Mesendoderm (in vitro differentiated cells): ENCODE measurements at regions not wholly inside any gene's neighbourhood (a gene's known extent, or its start where the extent isn't known, plus 50 kb on each side); places are given as distances from the start of the nearest gene placed in this dataset.
"Not testable (repeated sequence)": the region's sequence is repeated elsewhere in the genome, so short reads cannot be mapped to it uniquely, and the experiment has no call there.

Source experiments
- DNase-seq: peaks from one replicate; pipeline ENCODE4 v3.0.0; 2013
- H2AK5ac ChIP-seq: 2 replicates; pipeline ENCODE4 v1.6.1; 2013; ENCODE audit warnings: low read length, inconsistent platforms
- H2BK120ac ChIP-seq: 2 replicates; pipeline ENCODE4 v1.6.1; 2013; ENCODE audit warnings: low read depth, mild to moderate bottlenecking, low read length, moderate library complexity, mixed read lengths
- H2BK15ac ChIP-seq: replicated peaks from 2 replicates; pipeline ENCODE4 v1.6.1; 2013; ENCODE audit warnings: low read depth, mild to moderate bottlenecking, moderate library complexity
- H2BK5ac ChIP-seq: 2 replicates; pipeline ENCODE4 v1.6.1; 2013; ENCODE audit warnings: low read length, inconsistent platforms
- H3K18ac ChIP-seq: 2 replicates; pipeline ENCODE4 v1.6.1; 2013; ENCODE audit warnings: mild to moderate bottlenecking, low read length, mixed read lengths
- H3K23ac ChIP-seq: one replicate; pipeline ENCODE4 v1.6.1; 2013; ENCODE audit warnings: low read length
- H3K27ac ChIP-seq: 2 replicates; pipeline ENCODE4 v1.5.1; 2013; ENCODE audit warnings: low read depth, mild to moderate bottlenecking, inconsistent platforms, low read length, moderate library complexity
- H3K27me3 ChIP-seq: 2 replicates; pipeline ENCODE4 v1.6.1; 2013; ENCODE audit warnings: low read length, control low read depth, mild to moderate bottlenecking, inconsistent platforms; ENCODE audit not compliant: insufficient read depth, poor library complexity
- H3K36me3 ChIP-seq: 2 replicates; pipeline ENCODE4 v1.6.1; 2013; ENCODE audit warnings: low read length, inconsistent platforms; ENCODE audit not compliant: control insufficient read depth, insufficient read depth
- H3K4ac ChIP-seq: one replicate; pipeline ENCODE4 v1.6.1; 2013; ENCODE audit warnings: low read depth, mild to moderate bottlenecking, low read length, moderate library complexity
- H3K4me1 ChIP-seq: 2 replicates; pipeline ENCODE4 v1.6.1; 2013; ENCODE audit warnings: low read depth, low read length, inconsistent platforms; ENCODE audit not compliant: control insufficient read depth
- H3K4me2 ChIP-seq: 2 replicates; pipeline ENCODE4 v1.6.1; 2013; ENCODE audit warnings: low read length
- H3K4me3 ChIP-seq: 2 replicates; pipeline ENCODE4 v1.5.1; 2013; ENCODE audit warnings: mild to moderate bottlenecking, low read length
- H3K56ac ChIP-seq: one replicate; pipeline ENCODE4 v1.6.1; 2013; ENCODE audit warnings: low read length
- H3K79me1 ChIP-seq: 2 replicates; pipeline ENCODE4 v1.6.1; 2013; ENCODE audit warnings: low read length, inconsistent platforms
- H3K79me2 ChIP-seq: 2 replicates; pipeline ENCODE4 v1.6.1; 2013; ENCODE audit warnings: mild to moderate bottlenecking, low read length; ENCODE audit not compliant: control insufficient read depth, insufficient read depth
- H3K9ac ChIP-seq: 2 replicates; pipeline ENCODE4 v1.6.1; 2013; ENCODE audit warnings: low read length, inconsistent platforms
- H4K5ac ChIP-seq: one replicate; pipeline ENCODE4 v1.6.1; 2013; ENCODE audit warnings: low read length
- H4K8ac ChIP-seq: one replicate; pipeline ENCODE4 v1.6.1; 2013; ENCODE audit warnings: low read depth, mild to moderate bottlenecking, control low read depth, low read length, moderate library complexity
- WGBS: extraction: QIAGEN DNeasy Blood & Tissue Kit; methylation state at CpG from one replicate; pipeline ENCODE4 v1.1.7; 2013; ENCODE audit warnings: low lambda C conversion rate, missing lambda C conversion rate; ENCODE audit not compliant: insufficient coverage; ENCODE audit errors: extremely low coverage; 5-methylcytosine and 5-hydroxymethylcytosine counted together

- no peaks in the 10 kb centered on the region for H3K79me1 ChIP-seq
- no peak overlapping the region for H3K4ac ChIP-seq
- no peak overlapping the region for H3K23ac ChIP-seq
- no peaks in the 10 kb centered on the region for H3K79me2 ChIP-seq
- no peak overlapping the region for H3K4me2 ChIP-seq
- no peaks in the 10 kb centered on the region for H3K27me3 ChIP-seq
- H3K4me3 ChIP-seq, result no peak overlapping the region
- no peaks in the 10 kb centered on the region for H3K4me1 ChIP-seq
- DNase-seq, result no peak
- no CpG with 5 or more reads among the region's 6 CpGs for WGBS
- H3K18ac ChIP-seq, result no peak overlapping the region
- no peaks in the 10 kb centered on the region for H3K36me3 ChIP-seq
- no peak overlapping the region for H4K8ac ChIP-seq
- H3K9ac ChIP-seq, result no peak overlapping the region
- no peak overlapping the region for H2BK5ac ChIP-seq
- H2BK120ac ChIP-seq, result no peak overlapping the region
- H3K56ac ChIP-seq, result no peak overlapping the region
- H3K27ac ChIP-seq, result no peak overlapping the region
- no peak overlapping the region for H2BK15ac ChIP-seq
- H2AK5ac ChIP-seq, result no peak overlapping the region
- no peak overlapping the region for H4K5ac ChIP-seq
Measured at GRCh38 chr14:97164021-97164420, 366.8 kb downstream of the VRK1 start.

- H3K36me3 ChIP-seq, result no peaks in the 10 kb centered on the region
- no peak overlapping the region for H3K18ac ChIP-seq
- DNase-seq, result no peak
- H3K79me1 ChIP-seq, result no peaks in the 10 kb centered on the region
- H3K4me2 ChIP-seq, result no peak overlapping the region
- H3K4me1 ChIP-seq, result no peaks in the 10 kb centered on the region
- no peak overlapping the region for H2BK120ac ChIP-seq
- H3K9ac ChIP-seq, result no peak overlapping the region
- no peak overlapping the region for H3K27ac ChIP-seq
- no peak overlapping the region for H3K56ac ChIP-seq
- H3K4me3 ChIP-seq, result no peak overlapping the region
- H3K4ac ChIP-seq, result no peak overlapping the region
- H2AK5ac ChIP-seq, result no peak overlapping the region
- H2BK5ac ChIP-seq, result no peak overlapping the region
- H3K79me2 ChIP-seq, result no peaks in the 10 kb centered on the region
- H4K8ac ChIP-seq, result no peak overlapping the region
- H3K23ac ChIP-seq, result no peak overlapping the region
- H3K27me3 ChIP-seq, result no peaks in the 10 kb centered on the region
- H2BK15ac ChIP-seq, result no peak overlapping the region
- no peak overlapping the region for H4K5ac ChIP-seq
- WGBS, result no CpG with 5 or more reads among the region's 7 CpGs
Measured at GRCh38 chr14:97166497-97166896, 369.3 kb downstream of the VRK1 start.

- not testable (repeated sequence) for H3K4ac ChIP-seq, H3K27ac ChIP-seq, H3K23ac ChIP-seq, H3K27me3 ChIP-seq, H2BK15ac ChIP-seq, H3K79me1 ChIP-seq, H3K4me3 ChIP-seq, H3K4me2 ChIP-seq, DNase-seq, H2BK120ac ChIP-seq, H2BK5ac ChIP-seq, H3K36me3 ChIP-seq, H2AK5ac ChIP-seq, H3K4me1 ChIP-seq, H3K79me2 ChIP-seq, H3K56ac ChIP-seq, H4K8ac ChIP-seq, H4K5ac ChIP-seq, H3K18ac ChIP-seq, H3K9ac ChIP-seq
- WGBS, result no CpG with 5 or more reads among the region's 3 CpGs
Measured at GRCh38 chr14:97167577-97167976, 370.4 kb downstream of the VRK1 start.

DNA sequence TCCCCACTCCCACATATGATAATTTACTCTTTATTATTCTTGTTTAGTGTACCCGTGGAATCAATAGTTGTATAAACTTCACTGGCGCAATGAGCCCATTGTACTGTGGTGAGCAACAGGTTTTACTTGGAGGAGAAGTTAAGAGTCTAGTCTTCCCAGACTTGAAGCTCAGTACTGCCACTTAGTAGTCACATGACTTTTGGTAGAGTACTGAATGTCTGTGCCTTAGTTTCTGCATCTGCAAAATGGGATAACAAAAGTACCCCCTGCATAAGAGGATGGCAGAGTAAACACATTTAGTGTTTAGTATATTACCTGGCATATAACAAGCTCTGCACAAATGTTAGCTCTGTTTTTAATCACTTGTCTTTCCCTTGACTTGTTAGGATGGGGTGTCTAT is 375.5 kb downstream of the VRK1 start:
- Histone ChIP-seq H3K18ac (no peak overlapping the region), H3K4me3 (no peak overlapping the region), H2BK120ac (no peak overlapping the region), H4K5ac (no peak overlapping the region), H3K4me2 (no peak overlapping the region), H3K79me2 (no peaks in the 10 kb centered on the region), H3K4ac (no peak overlapping the region), H2BK5ac (no peak overlapping the region), H3K79me1 (no peaks in the 10 kb centered on the region), H2AK5ac (no peak overlapping the region), H2BK15ac (no peak overlapping the region), H3K27me3 (no peaks in the 10 kb centered on the region), H3K23ac (no peak overlapping the region), H3K27ac (no peak overlapping the region), H3K36me3 (no peaks in the 10 kb centered on the region), H3K56ac (no peak overlapping the region), H3K9ac (no peak overlapping the region), H4K8ac (no peak overlapping the region), H3K4me1 (no peaks in the 10 kb centered on the region)
- DNase-seq, result no peak
- no CpG with 5 or more reads among the region's 2 CpGs for WGBS

GRCh38 chr14:97177016-97177415 is 379.8 kb downstream of the VRK1 start:
- no peak overlapping the region for H3K56ac ChIP-seq
- no peaks in the 10 kb centered on the region for H3K79me2 ChIP-seq
- no CpG with 5 or more reads among the region's 6 CpGs for WGBS
- peak; percentile 54 for DNase-seq
- no peak overlapping the region for H3K23ac ChIP-seq
- H4K8ac ChIP-seq, result no peak overlapping the region
- H3K9ac ChIP-seq, result no peak overlapping the region
- H2AK5ac ChIP-seq, result no peak overlapping the region
- H3K4me1 ChIP-seq, result no peaks in the 10 kb centered on the region
- H3K4me2 ChIP-seq, result no peak overlapping the region
- H2BK120ac ChIP-seq, result no peak overlapping the region
- no peaks in the 10 kb centered on the region for H3K79me1 ChIP-seq
- H3K27me3 ChIP-seq, result no peaks in the 10 kb centered on the region
- no peak overlapping the region for H3K4me3 ChIP-seq
- H3K27ac ChIP-seq, result no peak overlapping the region
- no peak overlapping the region for H2BK15ac ChIP-seq
- no peaks in the 10 kb centered on the region for H3K36me3 ChIP-seq
- no peak overlapping the region for H3K18ac ChIP-seq
- H3K4ac ChIP-seq, result no peak overlapping the region
- no peak overlapping the region for H2BK5ac ChIP-seq
- H4K5ac ChIP-seq, result no peak overlapping the region

- Histone ChIP-seq H3K79me1 (no peaks in the 10 kb centered on the region), H3K4me1 (no peaks in the 10 kb centered on the region), H3K27me3 (no peaks in the 10 kb centered on the region), H3K79me2 (no peaks in the 10 kb centered on the region), H3K4ac (no peak overlapping the region), H4K8ac (no peak overlapping the region), H3K4me2 (no peak overlapping the region), H2BK15ac (no peak overlapping the region), H3K4me3 (no peak overlapping the region), H3K56ac (no peak overlapping the region), H3K23ac (no peak overlapping the region), H3K36me3 (no peaks in the 10 kb centered on the region), H4K5ac (no peak overlapping the region), H2BK5ac (no peak overlapping the region), H2BK120ac (no peak overlapping the region), H3K18ac (no peak overlapping the region), H2AK5ac (no peak overlapping the region), H3K9ac (no peak overlapping the region), H3K27ac (no peak overlapping the region)
- no peak for DNase-seq
- WGBS, result no CpG with 5 or more reads among the region's 5 CpGs
Measured at GRCh38 chr14:97177635-97178034, 380.5 kb downstream of the VRK1 start.
